ENCODE measurements at regions not wholly inside any gene's neighbourhood (a gene's known extent, or its start where the extent isn't known, plus 50 kb on each side); places are given as distances from the start of the nearest gene placed in this dataset.
"Not testable (repeated sequence)": the region's sequence is repeated elsewhere in the genome, so short reads cannot be mapped to it uniquely, and the experiment has no call there.

DNA sequence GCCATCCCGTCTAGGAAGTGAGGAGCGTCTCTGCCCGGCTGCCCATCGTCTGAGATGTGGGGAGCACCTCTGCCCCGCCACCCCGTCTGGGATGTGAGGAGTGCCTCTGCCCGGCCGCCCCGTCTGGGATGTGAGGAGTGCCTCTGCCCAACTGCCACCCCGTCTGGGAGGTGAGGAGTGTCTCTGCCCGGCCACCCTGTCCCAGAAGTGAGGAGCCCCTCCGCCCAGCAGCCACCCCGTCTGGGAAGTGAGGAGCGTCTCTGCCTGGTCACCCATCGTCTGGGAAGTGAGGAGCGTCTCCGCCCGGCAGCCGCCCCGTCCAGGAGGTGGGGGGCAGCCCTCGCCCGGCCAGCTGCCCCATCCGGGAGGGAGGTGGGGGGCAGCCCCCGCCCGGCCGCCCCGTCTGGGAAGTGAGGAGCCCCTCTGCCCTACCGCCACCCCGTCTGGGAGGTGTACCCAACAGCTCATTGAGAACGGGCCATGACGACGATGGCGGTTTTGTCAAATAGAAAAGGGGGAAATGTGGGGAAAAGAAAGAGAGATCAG is 474.9 kb downstream of the IRS2 start:
- not testable (repeated sequence) for DNase-seq

DNA sequence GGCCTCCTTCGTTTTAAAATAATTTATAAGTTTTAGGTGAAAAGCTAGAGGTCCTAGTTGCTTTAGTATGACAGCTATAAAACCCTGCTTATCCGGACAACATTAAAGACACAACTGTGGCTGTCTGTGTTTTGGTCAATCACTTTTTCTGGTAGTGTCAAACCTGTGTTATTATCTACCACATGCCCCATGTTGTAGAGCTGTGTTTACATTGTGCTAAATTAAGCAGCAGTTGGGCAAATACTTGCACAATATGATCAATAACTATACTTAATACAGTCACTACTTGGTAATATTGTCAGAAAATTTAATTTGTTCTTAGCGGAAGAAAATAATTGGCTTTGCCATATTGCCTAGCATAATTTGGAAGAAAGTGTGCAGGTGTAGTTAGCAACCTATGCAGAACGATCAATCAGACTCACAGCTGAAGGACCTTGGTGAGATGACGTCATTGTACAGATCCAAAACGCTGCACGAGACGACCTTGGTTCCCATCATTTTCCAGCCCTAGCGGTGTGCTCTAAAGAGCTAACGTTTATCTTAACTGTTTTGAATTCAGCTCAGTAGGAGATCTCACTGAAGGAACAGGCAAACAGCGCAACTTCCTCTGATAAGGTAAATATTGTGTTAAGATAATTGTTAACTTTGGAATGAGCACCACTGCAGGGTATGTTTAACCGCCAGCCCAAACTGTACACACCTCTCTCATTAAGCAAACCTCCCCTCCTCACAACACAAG is 476.6 kb downstream of the IRS2 start:
- no peak for DNase-seq

DNA sequence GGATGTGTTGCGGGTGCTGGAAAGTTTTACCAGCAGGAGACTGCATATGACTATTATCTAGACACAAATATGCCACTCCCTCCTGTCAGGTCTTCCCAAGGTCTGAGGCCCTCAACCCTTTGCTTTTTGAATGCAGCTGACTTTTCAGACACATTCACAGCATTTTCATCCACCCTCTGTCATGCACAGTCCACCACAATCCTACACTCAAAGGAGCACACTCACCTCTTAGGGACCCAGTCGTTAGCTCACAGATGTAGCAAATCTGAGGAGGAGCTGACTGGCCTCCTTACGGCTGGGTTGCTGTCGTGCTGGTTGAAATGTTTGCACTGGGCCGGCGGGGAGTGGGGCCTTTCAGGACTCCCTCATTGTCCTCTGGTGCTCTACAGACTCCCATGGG is 479.4 kb downstream of the IRS2 start:
- DNase-seq, result no peak

DNA sequence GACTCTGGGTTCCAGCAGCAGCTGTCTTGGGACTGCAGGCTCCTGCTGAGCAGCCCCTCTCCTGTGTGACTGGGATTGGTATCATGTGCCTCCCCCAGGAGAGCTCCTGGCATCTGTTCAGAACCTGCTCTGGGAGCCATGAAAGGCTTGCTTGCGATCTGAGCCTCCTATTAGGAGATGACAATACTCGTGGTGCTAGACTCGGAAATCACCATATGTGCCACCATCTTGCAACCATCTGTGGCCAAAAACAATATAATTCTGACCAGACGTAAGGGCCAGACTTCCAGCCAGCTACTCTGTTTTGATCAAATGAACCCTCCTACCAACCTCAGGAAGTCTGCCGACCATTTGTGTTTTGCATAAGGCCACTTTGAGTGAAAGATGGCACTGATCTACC is 484.7 kb downstream of the IRS2 start:
- DNase-seq, result no peak

DNA sequence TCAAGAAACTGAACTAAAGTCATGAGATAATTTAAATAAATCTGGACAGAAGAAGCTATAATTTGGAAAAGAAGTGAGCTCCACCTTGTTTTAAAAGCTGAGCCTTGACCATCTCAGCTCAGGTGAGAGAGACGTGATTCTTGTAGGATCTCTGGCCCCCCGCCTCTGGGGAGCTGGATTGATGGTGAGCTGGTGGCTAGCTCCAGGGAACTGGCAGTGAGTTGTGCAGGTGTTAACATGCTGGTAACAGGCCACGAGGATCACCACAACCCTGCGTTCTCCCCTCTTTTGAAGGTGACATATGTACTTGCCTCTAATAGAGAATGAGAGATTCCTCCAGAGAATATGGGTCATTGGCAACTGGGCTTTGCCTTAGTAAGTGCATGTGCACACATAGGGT is 485.1 kb downstream of the IRS2 start:
- no peak for DNase-seq

DNA sequence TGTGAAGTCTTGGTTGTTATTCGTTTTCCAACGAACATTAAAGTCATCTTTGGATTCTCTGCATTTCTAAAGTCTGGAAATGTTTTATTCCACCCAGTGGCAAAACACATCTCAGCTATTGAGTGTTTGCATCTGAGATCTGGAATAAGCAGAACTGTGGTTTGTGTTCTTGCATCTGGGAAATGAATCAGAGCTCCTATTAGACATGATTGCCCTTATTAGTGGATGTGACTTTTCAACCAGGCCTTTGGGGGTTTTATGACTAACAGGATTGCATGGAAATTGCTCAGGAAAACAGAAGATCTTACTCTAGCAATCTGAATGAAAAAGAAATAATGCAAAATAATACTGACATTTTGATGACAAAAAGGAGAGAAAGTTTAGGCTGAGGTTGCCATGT is 488.8 kb downstream of the IRS2 start:
- DNase-seq, result no peak

DNA sequence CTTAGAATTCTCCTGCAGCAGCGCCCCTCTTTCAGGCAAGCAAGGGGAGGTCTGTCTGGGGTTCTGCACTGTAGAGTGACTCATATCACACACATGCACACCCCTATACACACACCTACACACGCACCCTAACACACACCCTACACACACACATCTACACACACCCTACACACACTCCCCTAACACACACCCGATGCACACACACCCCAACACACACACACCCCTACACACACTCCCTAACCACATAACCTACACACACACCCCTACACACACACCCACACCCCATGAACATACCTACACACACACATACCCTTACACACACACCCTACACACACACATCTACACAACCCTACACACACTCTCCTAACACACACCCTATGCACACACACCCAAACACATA is 493.2 kb downstream of the IRS2 start:
- DNase-seq, result no peak

DNA sequence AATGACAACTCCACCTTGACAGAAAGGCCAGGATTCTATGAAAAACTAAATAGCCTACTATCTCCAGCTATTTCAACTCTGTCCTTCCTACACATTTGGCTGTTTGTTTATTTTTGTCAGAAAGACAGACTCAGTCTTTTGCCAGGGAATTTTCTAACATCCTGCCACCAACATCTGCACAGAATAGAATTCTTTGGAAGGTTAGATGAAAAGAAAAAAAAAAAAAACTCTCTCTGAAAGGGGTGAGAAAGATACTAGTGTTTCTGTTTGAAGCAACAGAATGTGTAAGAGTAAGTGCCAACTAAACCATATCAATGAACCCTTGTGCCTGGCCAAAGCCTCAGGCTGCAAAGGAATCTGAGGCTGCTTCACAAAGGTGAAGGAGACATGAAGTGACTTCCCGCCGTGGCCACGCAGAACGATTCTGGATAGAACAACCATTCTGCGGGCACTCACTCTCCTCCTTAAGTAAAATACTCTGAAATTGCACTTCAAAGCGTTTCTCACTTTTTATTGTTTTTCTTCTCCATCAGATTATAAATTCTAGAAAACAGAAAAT is 498.2 kb downstream of the IRS2 start:
- no peak for DNase-seq

DNA sequence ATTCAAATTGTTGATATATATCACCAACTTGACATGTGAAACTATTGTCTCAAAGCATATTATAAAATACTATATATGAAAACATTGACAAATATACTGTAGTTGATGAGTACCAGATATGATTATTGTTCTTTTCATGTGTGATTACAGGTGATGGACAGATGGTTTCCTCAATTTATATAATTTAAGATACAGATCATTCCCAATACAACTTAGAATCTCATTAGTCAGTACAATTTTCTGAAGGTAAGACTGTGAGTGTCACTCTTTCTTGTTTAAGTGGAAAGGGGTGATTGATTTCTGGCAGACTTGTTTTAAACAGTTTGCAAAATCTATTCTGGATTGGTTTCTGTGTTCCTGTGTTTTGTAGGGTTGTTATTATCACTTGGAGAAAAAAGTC is 498.8 kb downstream of the IRS2 start:
- DNase-seq, result no peak

DNA sequence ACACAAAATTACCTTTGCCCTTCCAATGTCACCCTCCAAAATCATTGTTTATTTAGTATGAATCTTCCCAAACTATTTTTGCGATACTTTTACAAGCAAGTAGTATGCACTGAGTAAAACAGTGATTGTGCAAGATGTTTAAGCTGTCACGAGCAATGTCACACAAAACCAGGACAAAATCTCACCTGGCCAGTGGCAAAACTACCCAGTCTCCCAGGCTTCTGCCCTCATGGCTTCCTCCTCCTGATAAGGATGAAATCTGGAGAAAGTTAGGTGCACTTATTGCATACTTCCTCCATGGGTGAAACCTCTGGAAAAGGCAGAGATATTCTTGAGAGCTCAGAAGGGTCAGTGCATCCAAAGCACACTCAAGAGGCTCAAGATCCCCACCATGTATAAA is 500.8 kb downstream of the IRS2 start:
- no peak for DNase-seq

DNA sequence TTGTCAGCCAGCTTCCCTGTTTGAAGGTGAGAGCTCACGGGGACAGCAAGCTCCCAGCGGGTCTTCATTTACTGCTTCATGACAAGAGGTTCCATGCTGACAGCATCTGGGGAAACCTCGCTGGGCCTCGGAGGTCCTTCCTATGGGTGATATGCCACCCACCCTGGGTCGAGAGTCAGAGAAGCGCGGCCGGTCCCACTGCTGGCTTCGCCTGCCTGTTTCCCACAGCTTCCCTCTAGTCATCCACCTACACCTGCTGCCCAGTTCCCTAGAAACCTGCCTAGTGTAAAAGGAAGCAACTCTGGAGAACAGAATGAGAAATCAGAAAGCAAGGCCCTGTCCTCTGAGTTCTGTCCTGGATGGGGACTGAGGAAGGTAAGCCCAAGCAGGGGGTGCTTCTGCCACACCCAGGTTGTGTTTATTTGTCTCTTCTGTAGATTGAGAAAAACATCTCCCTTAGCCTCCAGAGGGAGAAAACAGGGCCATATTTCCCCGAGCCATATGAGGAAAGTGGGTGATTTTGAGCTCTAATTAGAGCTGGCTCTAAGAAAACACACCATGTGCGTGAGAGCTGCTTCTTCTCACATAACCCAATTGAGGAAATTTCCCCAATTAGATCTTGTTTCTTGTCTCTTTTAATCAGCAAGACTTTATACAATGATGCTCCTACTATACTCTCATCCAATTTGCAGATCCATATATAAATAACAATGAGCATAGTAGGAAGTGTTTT is 504.3 kb downstream of the IRS2 start:
- DNase-seq, result no peak

DNA sequence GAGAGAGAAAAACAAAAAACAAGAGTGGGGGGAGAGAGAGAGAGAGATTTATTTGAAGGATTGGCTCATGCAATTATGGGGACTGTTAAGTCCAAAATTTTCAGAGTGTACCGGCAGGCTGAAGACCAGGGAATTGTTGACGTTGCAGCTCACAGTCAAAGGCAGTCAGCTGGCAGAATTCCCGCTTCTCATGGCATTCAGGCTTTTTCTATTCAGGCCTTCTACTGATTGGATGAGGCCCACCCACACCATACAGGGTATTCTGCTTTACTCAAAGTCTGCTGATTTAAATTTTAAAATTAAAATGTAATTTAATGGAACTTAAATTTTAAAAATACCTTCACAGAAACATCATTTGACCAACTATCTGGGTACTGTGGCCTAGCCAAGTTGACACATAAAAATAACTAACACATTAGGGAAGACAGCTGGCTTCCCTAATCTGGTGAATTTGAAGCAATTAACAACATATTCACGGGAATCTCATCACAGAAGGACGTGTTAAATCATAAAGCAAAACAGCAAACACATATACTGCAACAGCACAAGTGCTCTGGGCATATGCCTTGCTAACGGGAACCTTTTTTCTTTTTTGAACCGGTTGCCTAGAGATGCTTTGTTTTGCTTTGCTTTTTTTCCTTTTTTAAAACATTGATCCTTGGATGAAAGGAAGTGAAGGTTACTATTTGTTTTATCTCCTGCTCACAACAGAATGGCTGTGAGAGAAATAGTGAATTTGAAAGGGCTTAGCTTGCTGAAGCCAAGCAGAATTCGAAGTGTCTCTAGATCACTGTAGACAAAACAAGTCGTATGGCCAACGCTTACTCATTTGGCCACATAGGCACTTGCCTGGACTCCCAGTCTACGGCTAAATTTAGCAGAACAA is 505.1 kb downstream of the IRS2 start:
- no peak for DNase-seq

DNA sequence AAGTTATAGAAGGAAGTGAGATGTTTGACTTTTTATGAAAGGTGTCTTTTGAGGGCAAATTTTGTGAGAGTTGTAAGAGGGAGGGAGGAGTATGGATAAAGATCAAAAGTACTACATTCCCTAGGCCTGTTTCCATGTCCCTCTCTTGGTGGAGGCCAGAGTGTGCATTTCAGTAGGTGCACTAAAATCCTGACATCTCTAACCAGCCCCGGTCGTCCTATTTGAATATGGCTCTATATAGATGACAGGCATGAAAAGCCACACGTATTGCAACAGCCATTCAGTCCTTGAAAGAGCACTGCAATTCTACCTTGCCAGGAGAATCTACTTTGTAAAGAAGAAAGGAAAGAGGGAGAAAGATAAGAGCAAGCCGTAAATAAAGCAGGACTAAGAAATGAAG is 510.1 kb downstream of the IRS2 start:
- no peak for DNase-seq

DNA sequence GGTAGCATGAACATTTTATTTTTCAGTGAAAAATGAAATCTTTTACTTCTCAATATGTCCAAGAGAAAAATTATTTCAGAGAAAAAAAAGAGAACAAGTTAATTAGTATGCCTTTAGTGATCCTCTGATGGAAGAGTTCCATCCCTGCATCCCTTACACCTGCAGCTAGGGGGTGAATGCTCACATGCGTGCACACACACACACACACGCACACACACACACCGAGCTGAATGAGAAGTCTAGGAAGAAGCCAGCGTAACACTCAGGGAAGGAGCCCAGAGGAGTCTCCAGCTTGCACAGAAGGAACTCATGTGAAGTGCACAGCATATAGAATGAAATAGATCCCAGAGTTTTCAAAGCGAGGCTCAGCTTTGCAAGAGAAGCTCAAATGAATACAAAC is 510.5 kb downstream of the IRS2 start:
- no peak for DNase-seq

DNA sequence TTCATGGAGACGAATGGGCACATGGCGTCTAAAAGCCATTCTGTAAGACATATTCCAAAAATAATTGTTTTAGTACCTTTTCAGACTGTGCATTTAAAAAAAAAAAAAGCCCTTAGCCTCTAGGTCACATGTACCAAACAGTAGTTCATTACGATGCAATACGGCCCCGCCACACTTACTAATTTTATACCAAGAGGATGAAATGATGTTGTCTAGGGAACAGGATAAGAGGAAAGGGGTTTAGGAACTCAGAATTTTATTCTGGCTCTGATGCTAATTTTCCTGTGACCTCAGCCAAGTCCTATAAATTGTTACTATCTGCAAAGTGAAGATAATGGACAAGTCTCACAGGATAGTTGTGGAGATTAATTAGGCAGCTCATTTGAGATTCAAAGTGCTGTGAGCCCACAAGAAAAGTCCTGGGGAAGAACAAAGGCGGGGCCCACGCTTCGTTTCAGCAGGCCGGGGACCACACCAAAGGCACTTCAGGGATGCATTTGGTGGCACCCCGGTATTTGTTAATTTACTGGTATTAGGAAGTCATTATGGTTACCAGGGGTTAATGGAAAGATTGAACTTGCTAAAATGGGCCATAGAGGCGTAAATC is 511.1 kb downstream of the IRS2 start:
- no peak for DNase-seq

DNA sequence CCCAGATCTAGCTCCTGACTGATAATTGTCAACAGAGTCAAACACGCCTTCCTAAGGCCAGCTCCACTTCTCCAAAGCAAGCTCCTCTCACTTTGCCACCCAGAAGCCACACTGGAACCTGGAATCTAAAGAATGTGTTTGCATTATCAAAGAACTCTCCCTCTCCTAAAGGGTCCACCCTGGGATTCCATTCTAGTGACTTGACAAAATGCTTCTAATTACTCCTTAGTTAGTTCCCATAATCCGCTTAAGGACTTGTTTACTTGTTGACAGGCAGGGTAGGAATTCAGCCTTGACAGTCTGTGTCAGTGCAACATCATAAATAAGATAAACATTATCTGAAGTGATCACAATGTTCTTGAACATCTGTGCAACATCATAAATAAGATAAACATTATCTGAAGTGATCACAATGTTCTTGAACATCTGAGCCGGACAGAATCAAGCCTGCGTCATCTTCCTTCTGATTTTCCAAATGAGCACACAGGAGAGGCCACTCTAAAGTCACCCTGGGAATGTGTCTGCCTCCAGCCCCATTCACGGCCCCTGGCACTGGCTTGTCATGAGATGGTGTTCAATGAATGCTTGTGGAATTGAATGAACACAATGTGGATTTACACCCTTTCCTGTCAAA is 512.1 kb downstream of the IRS2 start:
- no peak for DNase-seq

DNA sequence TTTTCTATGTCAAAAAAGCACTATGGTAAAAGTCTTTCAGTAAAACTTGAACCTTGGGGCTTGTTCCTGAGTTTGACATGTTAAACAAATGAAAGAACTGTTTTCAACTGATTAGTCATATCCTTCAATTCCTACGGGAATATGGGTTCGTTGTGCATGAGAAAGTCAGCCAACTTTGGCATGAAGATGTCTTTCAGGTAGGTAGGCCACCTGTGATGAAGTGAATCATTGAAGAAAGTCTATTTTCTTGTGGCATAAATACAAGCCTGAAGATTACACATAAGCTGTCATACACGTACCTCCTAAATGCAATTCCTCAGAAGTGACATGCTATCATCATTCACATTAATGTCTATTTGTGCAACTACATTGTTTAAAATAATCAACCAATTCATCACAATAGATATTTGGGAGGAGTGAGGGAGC is 513.0 kb downstream of the IRS2 start:
- DNase-seq, result no peak

DNA sequence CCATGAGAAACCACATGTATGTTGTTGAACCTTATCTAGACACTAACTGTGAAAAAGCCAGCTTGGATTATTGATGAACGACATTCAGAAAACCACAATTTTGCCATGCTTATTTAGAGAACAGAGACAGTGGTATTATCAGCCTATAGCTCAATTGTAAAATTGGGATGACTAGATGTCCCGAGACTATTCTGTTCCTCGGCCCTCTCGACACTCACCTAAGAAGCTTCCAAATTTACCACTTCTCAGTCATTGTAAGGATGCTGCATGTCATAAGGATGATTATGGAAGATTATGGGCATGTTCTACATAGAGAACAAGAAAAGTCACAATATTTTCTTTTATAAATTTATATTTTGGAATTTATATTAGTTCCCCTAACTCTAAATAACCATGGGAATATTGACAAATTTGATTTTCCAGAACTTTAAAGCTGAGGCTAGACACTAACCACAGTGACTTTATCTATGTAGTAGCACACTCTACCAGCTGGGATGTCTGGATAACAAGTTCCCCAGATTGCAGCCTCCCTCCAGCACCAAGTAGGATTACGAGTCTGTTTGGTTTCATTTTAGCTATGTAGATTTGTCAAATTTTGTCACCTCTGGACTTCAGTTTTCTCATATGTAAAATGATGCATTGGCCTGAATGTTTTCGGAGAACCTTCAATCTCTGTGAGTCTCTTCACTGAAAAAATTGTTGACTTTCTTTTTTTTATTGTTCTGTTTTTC is 513.6 kb downstream of the IRS2 start:
- DNase-seq, result no peak

DNA sequence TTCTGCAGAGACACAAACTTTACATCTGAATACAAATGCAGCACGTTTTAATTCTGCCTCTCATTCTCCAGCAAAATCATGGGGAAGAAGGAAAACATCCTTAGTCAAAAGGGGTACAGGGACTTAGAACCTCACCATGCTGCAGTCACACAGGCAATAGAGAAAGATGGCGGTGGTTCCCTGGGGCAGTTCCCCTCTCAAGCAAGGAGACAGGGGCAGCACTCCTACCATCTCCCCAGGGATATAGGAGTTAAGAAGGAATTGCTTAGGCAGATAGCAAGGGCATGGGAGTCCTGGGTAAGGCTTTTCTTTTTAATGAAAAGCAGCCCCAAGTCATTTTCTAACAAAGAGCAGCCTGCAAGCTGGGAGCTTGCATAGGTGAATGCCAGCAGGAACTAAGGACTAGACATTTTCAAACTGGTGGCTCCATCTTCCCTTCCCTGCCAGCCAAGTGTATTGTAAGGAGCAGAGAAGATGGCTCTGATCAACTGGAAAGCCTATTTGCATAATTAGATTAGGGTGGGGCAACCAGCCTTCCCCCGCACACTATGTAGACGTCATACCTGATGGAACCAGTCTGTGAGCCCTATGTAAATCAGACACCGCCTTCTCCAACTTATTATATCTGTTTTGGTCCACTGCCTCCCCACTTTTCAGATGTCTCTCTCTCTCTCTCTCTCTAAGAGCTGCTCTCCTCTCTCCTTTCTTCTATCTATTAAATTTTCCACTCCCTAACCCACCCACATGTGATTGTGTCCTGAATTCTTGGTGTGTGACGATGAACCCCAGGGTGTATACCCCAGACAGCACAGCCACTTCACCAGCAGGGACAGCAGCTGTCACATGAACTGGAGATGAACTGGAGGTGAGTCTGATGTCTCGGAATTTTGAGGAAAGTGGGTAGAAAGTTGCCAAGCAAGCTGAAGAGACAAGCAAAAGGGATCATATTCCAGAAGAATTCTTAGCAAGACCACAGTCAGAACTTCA is 514.5 kb downstream of the IRS2 start:
- DNase-seq, result no peak

DNA sequence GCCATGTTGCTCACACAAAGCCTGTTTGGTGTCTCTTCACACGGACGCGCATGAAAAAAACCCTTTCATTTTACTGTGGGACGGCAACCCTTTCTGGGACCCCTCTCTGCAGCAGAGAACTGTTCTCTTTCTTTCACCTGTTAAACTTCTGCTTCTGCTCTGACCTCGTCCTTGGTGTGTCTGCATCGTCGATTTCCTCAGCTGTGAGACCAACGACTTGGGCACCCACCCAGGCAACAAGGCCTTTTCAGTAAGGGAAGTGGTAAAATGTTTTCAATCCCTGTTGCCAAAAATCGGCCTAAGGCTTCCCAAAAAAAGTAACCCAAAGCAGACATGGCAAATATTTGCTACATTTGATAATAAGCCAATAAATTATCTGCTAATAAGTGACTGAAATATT is 515.3 kb downstream of the IRS2 start:
- DNase-seq, result no peak

Measured in midbrain (tissue), 1 donor.